ENCODE measurements at regions not wholly inside any gene's neighbourhood (a gene's known extent, or its start where the extent isn't known, plus 50 kb on each side); places are given as distances from the start of the nearest gene placed in this dataset.

DNA sequence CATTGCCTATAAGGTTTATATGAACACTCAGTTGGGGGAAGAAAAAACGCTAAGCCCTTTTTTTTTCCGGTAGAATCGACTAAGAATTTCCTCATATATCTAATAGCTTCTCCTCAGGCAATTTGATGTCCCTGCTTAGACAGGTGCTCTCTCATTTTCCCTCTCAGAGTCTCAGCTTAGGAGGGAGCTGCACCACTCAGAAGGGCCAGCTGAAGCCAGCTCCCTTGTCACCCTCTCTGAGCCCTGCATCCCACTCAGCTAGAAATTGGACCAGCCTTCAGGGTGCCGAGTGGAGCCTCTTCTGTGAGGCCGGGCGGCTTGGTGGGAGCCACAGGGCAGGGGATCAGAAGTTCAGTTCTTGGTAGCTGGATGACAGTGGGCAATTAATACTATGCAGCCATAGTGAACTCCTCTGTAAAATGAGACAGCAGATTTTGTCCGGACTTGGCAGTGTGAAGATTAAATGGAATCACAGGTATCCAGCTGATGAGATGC is 368.5 kb downstream of the MAFB start:
- DNase-seq (ENCODE audit: low spot score) = no peak

DNA sequence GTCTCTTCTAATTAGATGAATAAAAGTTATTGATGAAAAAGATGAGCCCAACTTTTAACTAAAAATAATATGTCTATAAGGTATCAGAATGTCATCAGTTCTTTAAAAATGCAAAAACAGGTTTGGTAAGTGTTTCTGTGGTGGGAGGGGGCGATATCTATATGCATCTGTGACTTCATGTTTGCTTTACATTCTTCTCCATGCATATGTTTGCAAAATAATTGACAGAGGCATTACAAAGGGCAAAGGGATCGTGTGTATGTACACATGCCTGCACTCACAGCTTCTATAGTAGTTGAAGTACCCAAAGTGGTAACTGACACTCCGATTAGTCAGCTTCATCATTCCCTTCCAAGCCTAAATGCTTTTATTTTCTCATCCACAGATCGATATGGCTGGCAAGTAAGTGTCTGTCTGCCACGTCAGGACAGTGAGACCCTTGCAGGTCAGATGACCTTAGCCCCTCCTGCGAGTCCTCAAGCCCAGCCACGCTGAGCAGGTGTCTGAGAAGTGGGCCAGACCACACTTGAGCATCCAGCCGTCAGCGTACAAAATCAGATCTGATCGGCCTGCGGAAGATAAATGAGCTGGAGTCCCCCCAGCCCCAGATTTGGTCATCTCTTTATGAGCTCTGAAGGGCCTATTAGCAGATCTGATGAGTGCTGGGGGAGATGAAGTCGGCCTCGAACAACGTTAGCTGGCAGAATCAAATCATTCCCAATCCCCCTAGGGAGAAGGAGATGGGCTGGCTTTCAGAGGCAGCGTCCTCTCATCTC is 369.1 kb downstream of the MAFB start:
- DNase-seq (ENCODE audit: low spot score) = no peak

DNA sequence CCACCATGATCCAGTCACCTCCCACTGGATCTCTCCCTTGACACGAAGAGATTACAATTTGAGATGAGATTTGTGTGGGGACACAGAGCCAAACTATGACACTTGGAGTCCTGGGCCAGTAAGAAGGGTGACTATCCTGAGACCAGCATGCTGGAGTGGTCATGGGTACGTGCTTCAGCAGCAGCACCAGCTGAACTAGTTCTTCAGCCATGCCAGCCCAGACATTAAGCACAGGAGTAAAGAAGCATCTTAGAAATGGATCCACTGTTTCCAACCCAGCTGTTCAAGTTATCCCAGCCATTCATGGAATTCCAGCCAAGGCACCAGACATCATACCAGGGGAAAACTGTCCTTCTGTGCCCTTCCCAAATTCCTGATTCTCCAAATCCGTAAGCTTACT is 370.0 kb downstream of the MAFB start:
- no peak for DNase-seq (ENCODE audit: low spot score)

DNA sequence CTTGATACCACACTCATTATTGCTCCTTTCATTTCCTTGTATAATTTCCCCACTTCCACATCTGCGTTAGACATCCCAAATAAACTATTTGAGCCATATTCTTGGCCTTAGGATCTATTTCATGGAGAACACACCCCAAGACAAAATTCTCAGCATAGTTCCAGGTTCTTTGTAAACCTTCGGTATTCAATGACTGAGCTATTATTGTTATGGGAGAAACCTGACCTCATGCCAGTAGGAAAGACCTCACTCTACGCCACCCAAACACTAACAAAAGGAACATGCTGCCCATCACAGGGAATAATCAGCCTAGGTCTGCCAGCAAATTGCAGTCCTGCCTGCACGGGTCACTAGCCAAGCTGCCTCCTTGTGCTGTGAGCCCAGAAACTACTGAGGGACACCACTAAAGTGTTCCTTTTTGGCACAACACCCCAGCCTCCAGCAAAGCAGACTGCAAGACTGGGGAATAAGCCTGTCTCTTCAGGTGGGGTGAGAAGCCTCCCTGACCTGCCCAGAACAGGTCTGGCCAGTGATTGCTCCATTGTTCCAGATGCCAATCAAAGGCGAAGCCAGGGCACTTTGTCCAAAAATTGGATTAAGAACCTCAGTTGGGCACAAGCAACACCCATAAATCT is 371.8 kb downstream of the MAFB start:
- no peak for DNase-seq (ENCODE audit: low spot score)

DNA sequence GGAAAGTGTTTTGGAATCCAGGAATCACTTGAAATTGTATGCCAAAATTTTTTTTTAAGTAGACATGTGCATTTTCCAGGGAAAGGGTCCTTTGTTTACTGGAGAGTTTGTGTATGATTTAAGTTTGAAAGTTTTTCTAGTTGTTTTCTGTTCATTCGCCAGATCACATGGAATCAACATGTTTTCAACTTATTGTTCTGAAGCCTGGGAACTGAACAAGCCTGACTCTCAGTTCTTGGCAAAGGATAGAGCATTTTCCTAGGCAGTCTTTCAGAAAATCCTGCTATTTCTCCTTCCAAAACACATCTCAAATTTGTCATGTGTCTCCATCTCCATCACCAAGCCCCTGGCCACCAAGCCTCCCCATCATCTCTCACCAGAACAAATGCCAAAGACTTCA is 374.8 kb downstream of the MAFB start:
- no peak for DNase-seq (ENCODE audit: low spot score)

DNA sequence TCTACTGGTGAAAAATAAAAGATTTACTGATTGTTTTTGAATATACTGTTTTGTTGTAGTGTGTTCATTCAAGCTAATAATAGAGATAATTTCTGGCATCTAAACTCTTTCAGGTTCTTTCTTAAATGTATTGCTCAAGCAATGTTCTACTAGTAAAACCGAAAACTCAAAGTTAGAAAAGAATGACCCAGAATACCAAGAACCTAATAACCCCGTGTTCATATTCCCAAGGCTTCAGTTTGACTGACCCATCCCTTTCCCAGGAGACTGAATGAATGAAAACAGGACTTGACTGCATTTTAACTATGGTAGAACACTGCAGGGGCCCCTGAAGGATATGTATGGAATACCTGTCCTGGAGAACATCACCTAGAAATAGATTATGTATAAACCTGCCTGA is 375.3 kb downstream of the MAFB start:
- DNase-seq (ENCODE audit: low spot score) = no peak

DNA sequence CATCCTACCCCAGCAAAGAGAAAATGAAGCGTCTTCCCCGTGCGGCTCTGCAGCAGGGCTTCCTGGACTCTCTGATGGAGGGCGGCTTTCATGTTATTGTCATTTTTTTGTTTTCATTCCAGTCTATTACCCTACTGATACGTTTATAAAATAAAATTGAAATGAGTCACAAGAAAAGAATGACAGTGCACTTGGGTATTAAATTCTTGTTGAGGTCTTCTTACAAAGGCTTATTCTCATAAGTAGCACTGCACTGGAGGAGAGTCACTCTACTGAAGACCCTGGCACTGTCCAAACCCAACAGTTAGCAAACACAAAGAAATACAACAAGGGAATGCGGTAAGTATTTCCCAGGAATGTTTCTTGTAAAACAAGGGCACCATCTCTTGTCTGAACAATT is 379.3 kb downstream of the MAFB start:
- DNase-seq (ENCODE audit: low spot score) = no peak

DNA sequence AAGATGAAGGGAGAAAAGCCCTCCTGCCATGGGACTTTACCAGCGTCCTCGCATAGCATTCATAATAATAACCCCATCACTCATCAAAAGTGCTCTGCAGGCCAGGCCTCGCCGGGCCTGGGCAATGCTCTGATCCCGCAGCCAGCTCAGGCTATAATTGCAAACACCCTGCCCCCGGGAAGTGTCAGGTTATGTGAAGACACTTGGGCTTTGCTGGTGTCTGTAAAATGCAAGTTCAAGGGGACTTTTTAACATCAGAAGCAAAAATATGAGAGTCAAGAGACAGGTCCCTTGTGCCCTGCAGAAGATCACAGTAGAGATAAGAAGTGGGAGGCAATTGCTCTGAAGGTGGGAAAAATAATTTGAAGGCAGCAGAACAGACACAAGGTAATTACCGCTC is 381.0 kb downstream of the MAFB start:
- DNase-seq (ENCODE audit: low spot score) = no peak

DNA sequence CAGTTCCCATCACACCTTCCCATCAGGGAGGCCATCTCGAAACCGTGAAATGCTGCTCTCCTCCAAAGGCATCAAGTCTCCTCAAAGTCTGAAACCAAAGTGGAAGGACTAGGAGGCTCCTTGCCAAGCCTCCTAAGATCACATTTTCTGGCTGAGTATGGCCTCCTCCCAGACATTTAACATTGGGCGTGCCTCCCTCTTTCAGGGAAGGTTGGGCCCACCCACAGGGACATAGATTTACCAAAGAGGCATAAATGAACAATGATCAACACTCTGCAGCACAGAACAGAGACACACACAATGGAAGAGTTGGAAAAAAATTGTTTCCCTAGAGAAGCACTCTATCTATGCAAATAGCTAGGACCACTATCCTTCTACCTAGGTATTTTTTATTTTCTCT is 381.8 kb downstream of the MAFB start:
- DNase-seq (ENCODE audit: low spot score) = no peak

DNA sequence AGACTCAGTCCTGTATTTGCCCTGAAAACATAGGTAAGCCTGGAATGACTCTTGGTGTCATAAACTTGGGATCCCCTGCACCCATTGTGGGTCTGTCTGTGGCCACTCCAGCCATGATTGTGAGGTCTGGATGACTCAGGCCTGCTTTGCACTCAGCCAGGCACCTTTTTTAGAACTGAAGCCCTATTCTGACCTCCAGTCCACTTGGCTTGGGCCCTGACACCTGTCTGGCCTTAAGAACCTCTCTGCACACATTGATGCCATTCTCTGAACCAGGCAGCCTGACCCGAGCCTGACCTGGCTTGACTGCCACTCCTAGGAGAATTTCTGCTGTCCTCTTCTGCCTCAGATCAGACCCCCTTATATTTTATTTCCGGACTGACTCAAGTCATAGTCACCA is 383.7 kb downstream of the MAFB start:
- no peak for DNase-seq (ENCODE audit: low spot score)

DNA sequence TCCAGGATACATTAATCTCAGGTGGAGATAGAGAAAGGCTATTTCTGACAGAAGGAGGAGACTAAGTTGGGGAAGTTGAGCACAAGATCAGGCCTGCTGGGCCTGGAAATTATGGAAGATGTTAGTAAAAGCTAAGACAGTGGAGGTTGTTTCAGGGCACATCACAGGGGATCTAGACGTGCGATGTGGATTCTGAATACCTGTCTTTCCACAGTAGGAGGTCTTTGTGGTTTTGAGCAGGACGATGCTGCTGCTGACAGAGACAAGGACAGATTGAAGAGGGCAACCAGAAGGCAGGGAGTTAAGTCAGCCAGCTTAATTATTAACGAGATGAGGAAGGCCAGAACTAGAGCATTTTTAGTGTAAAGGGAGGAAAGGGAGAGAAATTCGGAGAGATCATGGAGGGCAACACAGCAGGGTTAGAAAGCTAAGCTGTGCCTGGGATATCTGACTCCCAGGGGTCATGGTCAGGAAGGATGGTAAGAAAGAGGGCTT is 384.9 kb downstream of the MAFB start:
- no peak for DNase-seq (ENCODE audit: low spot score)

DNA sequence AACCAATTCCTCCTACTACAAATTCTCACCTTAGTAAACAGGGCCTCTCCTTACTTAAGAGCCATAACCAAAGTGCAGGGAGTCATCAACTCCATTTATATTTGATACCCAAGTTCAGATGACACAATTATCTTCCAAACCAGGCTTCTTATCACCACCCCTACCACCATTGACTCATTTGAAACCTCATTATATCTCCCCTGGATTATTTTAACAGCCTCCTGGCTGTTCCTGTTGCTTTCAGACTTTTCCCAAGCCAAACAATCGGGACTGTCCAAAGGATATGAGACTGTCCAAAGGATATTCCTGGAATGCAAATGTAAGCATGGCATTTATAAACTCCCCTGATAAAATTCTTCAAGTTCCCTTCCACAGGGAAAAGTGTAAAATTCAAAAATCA is 394.3 kb downstream of the MAFB start:
- no peak for DNase-seq (ENCODE audit: low spot score)

DNA sequence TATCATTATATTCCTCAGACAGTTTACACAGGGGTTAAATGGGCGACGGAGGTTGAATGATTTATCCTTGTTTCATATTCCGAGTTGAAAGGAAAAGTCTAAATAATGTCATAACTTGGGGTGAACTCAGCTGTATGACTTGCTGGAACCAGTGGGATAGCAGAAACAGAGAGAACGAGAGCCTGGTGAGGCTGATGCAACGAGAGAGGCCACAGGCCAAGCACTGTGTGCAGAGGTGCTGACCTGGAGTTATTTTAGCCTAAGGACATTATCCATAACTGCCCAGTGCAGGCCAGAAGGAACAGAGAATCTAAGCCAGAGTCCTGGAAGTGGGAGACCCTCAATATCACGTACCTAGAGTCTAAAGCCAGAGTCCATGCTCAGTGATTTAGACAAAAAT is 394.9 kb downstream of the MAFB start:
- no peak for DNase-seq (ENCODE audit: low spot score)

DNA sequence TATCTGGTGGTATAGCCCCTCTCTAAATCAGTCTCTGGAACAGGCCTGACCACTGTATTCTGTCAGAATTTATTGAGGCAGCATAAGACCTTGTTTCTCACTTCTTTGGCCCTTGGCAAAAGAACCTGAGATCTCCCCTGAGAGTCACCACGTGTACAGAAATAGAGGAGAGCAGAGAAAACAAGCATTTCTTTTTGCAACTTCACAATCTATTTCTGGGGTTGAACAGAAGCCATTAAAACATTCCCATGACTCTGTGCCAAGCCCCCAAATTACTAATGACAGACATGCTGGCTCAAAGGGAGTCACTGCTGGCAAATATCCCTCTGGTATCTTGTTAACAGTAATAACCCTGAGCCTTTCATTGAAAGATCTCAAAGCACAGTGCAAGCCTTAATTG is 395.3 kb downstream of the MAFB start:
- DNase-seq (ENCODE audit: low spot score) = no peak

DNA sequence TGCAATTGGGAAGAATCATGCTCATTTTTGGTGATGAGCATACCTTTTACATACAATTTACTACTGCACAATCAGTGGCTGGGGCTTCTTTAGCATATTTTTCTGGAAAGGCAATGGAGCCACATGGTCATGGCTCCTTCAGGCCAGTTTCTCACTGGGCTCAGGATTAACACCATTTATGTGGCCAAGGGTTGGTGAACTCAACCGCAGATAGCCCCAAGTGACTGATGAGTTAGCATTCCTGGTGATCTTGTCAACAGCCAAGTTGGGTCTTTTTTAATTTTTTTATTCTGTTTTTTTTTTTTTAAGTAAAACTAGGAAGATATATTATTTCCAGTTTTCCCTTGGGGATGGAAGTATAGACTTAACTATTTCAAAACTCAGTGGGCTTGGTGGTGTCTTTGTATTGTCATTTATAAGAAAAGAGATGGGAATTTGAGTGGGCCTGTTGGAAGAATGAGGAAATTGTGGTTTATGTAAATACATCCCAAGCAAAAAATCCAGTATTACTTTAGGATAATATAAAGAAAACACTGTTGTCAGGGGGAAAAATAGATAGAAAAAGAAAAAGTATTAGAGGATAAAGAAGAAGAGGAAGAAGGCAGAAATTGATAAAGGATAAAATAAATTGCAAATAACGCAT is 397.4 kb downstream of the MAFB start:
- no peak for DNase-seq (ENCODE audit: low spot score)

DNA sequence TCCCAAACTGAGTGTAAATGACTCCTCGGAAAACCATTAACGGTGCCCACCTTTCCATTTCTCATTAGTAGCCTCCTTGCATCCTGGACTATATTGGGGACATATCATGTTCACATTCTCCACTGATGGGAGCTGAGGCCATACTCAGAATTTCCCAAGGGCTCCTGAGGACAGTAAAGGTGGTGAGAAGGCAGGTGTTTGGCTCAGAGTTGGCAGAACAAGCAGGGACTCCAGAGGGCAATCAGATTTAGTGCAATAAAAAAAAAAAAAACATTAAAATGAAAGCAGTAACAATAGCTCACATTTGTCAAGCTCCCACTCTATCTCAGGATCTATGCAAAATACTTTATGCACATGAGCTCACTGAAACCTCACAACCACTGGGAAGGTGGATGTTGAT is 401.4 kb downstream of the MAFB start:
- no peak for DNase-seq (ENCODE audit: low spot score)

DNA sequence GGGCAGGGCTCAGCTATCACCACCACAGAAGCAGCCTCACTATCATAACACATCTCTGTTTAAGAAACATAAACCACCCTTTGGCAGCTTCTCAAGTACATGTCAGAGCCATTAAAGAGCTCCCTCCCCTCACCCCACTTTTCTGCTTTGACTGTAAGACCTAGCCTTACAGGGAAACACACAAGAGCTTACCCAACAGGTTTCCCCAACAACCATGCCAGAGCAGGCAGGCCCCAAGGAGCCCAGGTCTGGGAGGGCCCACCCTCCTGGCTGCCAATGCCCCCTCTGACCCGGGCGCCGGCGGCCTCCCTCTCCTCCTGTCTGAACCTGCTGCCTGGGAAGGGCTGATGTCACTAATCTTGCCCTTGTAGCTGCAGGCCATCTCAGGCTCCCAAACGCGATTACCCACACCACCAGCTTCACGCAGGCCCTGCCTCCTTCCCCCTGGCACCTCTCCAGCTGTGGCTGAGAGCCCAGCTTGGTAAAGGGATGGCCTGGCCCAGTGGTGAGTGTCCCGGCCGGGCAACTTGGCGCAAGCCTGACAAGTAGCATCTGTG is 402.0 kb downstream of the MAFB start:
- peak; percentile 17 for DNase-seq (ENCODE audit: low spot score)

DNA sequence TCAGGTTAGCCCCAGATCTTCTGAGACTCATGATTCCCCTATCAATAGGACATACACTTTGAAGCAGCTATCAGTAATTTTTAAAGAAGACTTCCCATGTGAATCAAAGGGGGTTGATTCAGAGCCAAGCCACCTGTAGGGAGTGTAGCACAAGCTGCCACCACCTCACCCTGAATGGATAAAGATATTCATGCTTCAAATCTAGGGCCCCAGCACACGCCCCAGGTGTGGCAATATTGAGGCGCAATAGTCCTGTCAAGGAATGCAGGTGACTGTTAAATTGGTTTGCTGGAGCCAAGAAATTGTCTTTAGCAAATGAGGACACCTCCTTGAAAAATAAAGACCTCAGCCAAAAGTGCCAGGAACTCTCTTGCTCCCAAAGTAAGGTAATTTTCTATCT is 404.4 kb downstream of the MAFB start:
- DNase-seq (ENCODE audit: low spot score) = no peak

DNA sequence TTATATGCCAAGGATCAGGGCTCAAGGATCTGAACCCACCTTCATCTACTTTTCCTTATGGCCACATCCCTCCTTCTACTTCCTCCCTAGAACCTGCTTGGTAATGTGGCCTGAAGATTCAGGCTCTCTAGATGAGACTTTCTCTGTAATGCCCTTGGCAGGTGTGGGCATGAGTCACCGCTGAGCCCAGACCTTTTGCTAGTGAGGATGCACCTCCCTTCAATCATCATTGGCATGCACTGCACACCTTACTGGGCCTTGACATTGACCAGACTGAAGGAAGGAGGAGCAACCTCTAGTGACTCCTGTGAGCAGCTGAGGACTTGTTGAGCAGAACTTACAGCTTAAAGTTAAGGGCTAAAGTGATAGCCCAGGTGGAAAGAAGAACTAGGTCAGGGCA is 405.3 kb downstream of the MAFB start:
- DNase-seq (ENCODE audit: low spot score) = no peak

DNA sequence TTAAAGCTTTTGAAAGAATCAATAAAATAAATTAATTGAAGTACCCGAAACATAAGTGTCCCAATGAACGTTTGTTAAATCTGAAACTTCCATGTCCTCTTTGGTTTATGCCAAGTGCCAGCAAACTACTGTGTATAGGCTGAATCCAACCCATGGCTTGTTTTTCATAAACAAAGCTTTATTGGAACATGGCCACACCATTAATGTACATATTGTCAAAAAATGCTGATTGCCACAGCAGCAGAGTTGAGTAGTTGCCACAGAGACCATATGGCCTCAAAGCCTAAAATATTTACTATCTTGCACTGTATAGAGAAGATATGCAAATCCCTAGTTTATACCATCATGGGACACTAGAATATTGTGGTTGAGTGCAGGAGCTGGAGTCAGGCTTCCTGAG is 406.1 kb downstream of the MAFB start:
- DNase-seq (ENCODE audit: low spot score) = no peak

DNA sequence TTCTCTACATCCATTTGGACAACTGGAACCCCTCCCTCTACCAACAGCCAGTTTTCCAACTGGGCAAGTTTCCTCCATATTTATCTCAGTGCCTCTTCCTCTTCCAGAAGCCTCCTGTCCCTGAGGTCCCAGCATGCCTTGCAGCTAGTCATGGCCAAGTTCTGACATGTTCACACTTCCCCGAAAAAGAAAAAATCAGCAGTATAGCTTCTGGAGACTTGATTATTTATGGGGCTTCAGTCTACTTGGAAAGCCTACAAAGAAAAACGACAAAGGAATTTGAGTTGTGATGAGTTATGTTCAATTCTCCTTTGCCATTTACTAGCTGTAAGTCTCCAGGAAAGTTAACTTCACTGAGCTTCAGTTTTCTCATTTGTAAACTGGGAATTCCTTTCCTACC is 406.5 kb downstream of the MAFB start:
- DNase-seq (ENCODE audit: low spot score) = no peak

DNA sequence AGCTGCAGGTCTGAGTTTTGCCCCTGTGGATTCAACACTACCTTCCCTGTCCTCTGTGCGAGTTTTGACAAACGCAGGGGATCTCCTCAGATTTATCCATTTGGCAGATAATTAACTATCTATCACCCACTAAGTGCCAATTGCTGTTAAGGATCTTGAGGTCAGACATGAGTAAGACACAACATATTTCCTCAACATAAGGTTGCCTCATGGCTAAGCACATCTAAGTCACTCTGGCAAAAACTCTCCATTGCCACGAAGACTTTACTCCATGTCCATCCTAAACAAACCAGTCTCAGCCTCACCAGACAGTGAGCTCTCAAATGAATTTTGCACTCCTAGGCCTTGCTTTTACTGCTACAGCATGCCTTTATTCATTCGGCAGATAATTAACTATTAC is 408.4 kb downstream of the MAFB start:
- DNase-seq (ENCODE audit: low spot score) = no peak

DNA sequence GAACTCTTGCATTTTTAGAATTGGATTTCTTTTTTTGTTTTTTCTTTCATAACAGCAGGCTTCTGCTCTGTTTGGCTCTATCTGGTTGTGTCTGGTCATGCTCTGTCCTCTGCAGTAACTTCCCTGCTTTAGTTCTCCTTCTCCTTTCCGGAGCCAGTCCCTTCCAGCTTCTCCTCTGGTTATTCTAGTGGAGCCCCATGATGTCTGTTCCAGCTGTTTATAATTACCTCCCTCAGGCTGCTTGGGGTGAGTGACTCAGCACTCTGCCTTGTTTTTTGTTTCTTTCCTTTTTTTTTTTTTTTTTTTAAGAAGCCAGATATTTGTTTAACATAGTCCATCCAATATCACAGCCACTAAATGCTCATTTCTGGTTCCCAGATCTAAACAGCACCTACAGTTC is 409.6 kb downstream of the MAFB start:
- DNase-seq (ENCODE audit: low spot score) = no peak

Measured in cerebellar cortex (tissue), 1 donor.